ENCODE measurements at regions not wholly inside any gene's neighbourhood (a gene's known extent, or its start where the extent isn't known, plus 50 kb on each side); places are given as distances from the start of the nearest gene placed in this dataset.

DNA sequence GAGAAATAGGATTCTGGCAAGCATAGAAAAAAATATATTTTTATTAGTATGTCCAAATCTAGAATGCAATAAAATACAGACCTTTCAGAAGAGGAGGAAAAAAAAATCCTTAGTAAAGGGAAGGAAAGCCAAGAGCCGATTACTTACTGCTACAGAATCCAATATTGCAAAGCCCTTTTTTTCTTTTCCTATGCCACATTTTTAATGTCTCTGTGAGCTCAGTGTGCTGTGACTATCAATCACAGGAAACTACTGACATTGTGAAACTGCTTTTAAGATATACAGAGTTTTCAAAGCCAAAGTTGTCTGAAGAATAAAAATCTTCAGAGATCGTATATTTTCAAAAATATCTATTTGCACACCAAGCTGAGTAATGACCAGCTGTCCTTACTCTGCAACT is 120.4 kb downstream of the CHD9NB start:
- Histone ChIP-seq H3K9me3 (ENCODE audit: insufficient read depth, low read length) (no peaks in the 10 kb centered on the region), H3K27ac (ENCODE audit: low read depth, low read length) (no peak overlapping the region), H3K27me3 (ENCODE audit: low read length) (no peaks in the 10 kb centered on the region), H3F3A (ENCODE audit: insufficient read depth) (no peaks in the 10 kb centered on the region), H4K20me1 (ENCODE audit: low read depth, low read length) (no peaks in the 10 kb centered on the region), H3K79me2 (ENCODE audit: insufficient read depth, low read length) (no peaks in the 10 kb centered on the region), H3K36me3 (ENCODE audit: low read length) (no peaks in the 10 kb centered on the region), H3K9me2 (replicated peaks; ENCODE audit: insufficient read depth, low read length) (no peaks in the 10 kb centered on the region), H3K9ac (ENCODE audit: low read length) (no peak overlapping the region), H3K4me2 (ENCODE audit: low read depth, low read length, poor library complexity, severe bottlenecking) (no peak overlapping the region), H3K4me3 (ENCODE audit: insufficient read depth, low read length, poor library complexity, severe bottlenecking) (no peak overlapping the region), H2AFZ (ENCODE audit: low read depth, low read length, severe bottlenecking) (no peak overlapping the region)
- TF ChIP-seq, protein P1, sequence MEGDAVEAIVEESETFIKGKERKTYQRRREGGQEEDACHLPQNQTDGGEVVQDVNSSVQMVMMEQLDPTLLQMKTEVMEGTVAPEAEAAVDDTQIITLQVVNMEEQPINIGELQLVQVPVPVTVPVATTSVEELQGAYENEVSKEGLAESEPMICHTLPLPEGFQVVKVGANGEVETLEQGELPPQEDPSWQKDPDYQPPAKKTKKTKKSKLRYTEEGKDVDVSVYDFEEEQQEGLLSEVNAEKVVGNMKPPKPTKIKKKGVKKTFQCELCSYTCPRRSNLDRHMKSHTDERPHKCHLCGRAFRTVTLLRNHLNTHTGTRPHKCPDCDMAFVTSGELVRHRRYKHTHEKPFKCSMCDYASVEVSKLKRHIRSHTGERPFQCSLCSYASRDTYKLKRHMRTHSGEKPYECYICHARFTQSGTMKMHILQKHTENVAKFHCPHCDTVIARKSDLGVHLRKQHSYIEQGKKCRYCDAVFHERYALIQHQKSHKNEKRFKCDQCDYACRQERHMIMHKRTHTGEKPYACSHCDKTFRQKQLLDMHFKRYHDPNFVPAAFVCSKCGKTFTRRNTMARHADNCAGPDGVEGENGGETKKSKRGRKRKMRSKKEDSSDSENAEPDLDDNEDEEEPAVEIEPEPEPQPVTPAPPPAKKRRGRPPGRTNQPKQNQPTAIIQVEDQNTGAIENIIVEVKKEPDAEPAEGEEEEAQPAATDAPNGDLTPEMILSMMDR (IDR thresholded peaks at IDR 0.05; ENCODE audit: insufficient read depth, low read length, poor library complexity, severe bottlenecking), result no peak
- no peak for TF ChIP-seq EZH2phosphoT487 (conservative IDR thresholded peaks at IDR 0.05; ENCODE audit: low read length)

- Histone ChIP-seq H3K9ac (ENCODE audit: low read length) (no peak overlapping the region), H3K27me3 (ENCODE audit: low read length) (no peaks in the 10 kb centered on the region), H3K9me3 (ENCODE audit: insufficient read depth, low read length) (no peaks in the 10 kb centered on the region), H3F3A (ENCODE audit: insufficient read depth) (no peaks in the 10 kb centered on the region), H3K36me3 (ENCODE audit: low read length) (no peaks in the 10 kb centered on the region), H3K4me2 (ENCODE audit: low read depth, low read length, poor library complexity, severe bottlenecking) (no peak overlapping the region), H3K79me2 (ENCODE audit: insufficient read depth, low read length) (no peaks in the 10 kb centered on the region), H4K20me1 (ENCODE audit: low read depth, low read length) (no peaks in the 10 kb centered on the region), H3K4me3 (ENCODE audit: insufficient read depth, low read length, poor library complexity, severe bottlenecking) (no peak overlapping the region), H3K9me2 (replicated peaks; ENCODE audit: insufficient read depth, low read length) (no peaks in the 10 kb centered on the region), H2AFZ (ENCODE audit: low read depth, low read length, severe bottlenecking) (no peak overlapping the region), H3K27ac (ENCODE audit: low read depth, low read length) (no peak overlapping the region)
- TF ChIP-seq, protein P1 (IDR thresholded peaks at IDR 0.05; ENCODE audit: insufficient read depth, low read length, poor library complexity, severe bottlenecking), result no peak
- TF ChIP-seq EZH2phosphoT487 (conservative IDR thresholded peaks at IDR 0.05; ENCODE audit: low read length), result no peak
Observed at GRCh38 chr16:52929478-52930400, 123.0 kb downstream of the CHD9NB start.

DNA sequence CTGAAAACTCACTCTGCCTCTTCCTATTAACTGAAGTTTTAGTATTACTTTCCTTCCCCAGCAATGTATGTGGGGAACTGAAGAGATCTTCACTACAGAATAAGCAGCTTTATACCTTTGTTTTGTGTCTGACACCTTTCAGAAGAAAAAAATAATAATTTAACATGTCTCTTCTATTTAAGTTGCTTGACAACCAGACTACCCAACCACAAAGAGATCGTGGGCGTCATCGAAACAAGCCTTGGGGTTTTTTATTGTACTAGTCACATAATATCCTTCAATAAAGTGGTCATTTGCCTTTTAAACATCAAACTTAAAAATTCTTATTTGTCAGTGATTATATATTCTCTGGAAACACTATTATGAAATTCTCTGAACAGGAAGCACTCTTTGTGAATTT is 123.7 kb downstream of the CHD9NB start:
- Histone ChIP-seq H3K9me3 (ENCODE audit: insufficient read depth, low read length) (no peaks in the 10 kb centered on the region), H3F3A (ENCODE audit: insufficient read depth) (no peaks in the 10 kb centered on the region), H3K36me3 (ENCODE audit: low read length) (no peaks in the 10 kb centered on the region), H3K4me2 (ENCODE audit: low read depth, low read length, poor library complexity, severe bottlenecking) (no peak overlapping the region), H3K27me3 (ENCODE audit: low read length) (no peaks in the 10 kb centered on the region), H2AFZ (ENCODE audit: low read depth, low read length, severe bottlenecking) (no peak overlapping the region), H3K9me2 (replicated peaks; ENCODE audit: insufficient read depth, low read length) (no peaks in the 10 kb centered on the region), H3K9ac (ENCODE audit: low read length) (no peak overlapping the region), H3K27ac (ENCODE audit: low read depth, low read length) (no peak overlapping the region), H4K20me1 (ENCODE audit: low read depth, low read length) (no peaks in the 10 kb centered on the region), H3K4me3 (ENCODE audit: insufficient read depth, low read length, poor library complexity, severe bottlenecking) (no peak overlapping the region), H3K79me2 (ENCODE audit: insufficient read depth, low read length) (no peaks in the 10 kb centered on the region)
- no peak for TF ChIP-seq EZH2phosphoT487 (conservative IDR thresholded peaks at IDR 0.05; ENCODE audit: low read length)
- TF ChIP-seq, protein P1 (IDR thresholded peaks at IDR 0.05; ENCODE audit: insufficient read depth, low read length, poor library complexity, severe bottlenecking), result no peak

All from SU-DHL-6 (cell line).